ENCODE measurements at regions not wholly inside any gene's neighbourhood (a gene's known extent, or its start where the extent isn't known, plus 50 kb on each side); places are given as distances from the start of the nearest gene placed in this dataset.

- TF ChIP-seq FUBP1 (CRISPR knock-in tag; IDR thresholded peaks at IDR 0.05; ENCODE audit: borderline replicate concordance) (no peak), SIN3A (IDR thresholded peaks at IDR 0.05; ENCODE audit: borderline replicate concordance, low read depth, low read length) (no peak), MED13 (CRISPR knock-in tag; IDR thresholded peaks at IDR 0.05) (no peak)
Observed at GRCh38 chr9:99457981-99458380, 235.9 kb downstream of the SEC61B start.
